Kidney epithelial cell (primary cell): ENCODE measurements at regions not wholly inside any gene's neighbourhood (a gene's known extent, or its start where the extent isn't known, plus 50 kb on each side); places are given as distances from the start of the nearest gene placed in this dataset.

Experiments
- DNase-seq: peaks from one replicate; pipeline ENCODE4 v3.0.0-alpha.2; 2010; ENCODE audit warnings: low read depth
- H3K27me3 ChIP-seq: 2 replicates; pipeline ENCODE4 v1.6.0; 2011; ENCODE audit warnings: low read length; ENCODE audit not compliant: control insufficient read depth, insufficient read depth
- H3K36me3 ChIP-seq: 2 replicates; pipeline ENCODE4 v1.5.1; 2011; ENCODE audit warnings: low read length; ENCODE audit not compliant: control insufficient read depth, insufficient read depth
- H3K4me3 ChIP-seq: 2 replicates; pipeline ENCODE4 v1.5.1; 2011; ENCODE audit warnings: low read depth, mild to moderate bottlenecking, control low read depth, low read length
- CTCF ChIP-seq: IDR thresholded peaks from 2 replicates; pipeline ENCODE4 v1.5.1; 2011; ENCODE audit warnings: mild to moderate bottlenecking, moderate library complexity, low read length, control low read depth, inconsistent platforms; ENCODE audit not compliant: insufficient read depth, poor library complexity, severe bottlenecking

GRCh38 chr4:108396900-108397497, 223.4 kb upstream of the RPL34 start:
- no peak for TF ChIP-seq CTCF
- H3K27me3 ChIP-seq = no peaks in the 10 kb centered on the region

GRCh38 chr4:108395786-108396185, 224.6 kb upstream of the RPL34 start:
- Histone ChIP-seq H3K36me3 (no peaks in the 10 kb centered on the region), H3K27me3 (no peaks in the 10 kb centered on the region), H3K4me3 (no peak overlapping the region)
- DNase-seq = no peak
- TF ChIP-seq CTCF = no peak

More at GRCh38 chr4:108396900-108397497, 223.4 kb upstream of the RPL34 start:
- no peak for DNase-seq
- no peaks in the 10 kb centered on the region for H3K36me3 ChIP-seq
- H3K4me3 ChIP-seq = no peak overlapping the region

GRCh38 chr4:108393890-108394472, 225.2 kb upstream of the LEF1 start:
- TF ChIP-seq CTCF = no peak
- Histone ChIP-seq H3K36me3 (no peaks in the 10 kb centered on the region), H3K4me3 (no peak overlapping the region), H3K27me3 (no peaks in the 10 kb centered on the region)
- DNase-seq = no peak

GRCh38 chr4:108391701-108392455, 223.1 kb upstream of the LEF1 start:
- Histone ChIP-seq H3K4me3 (no peak overlapping the region), H3K36me3 (no peaks in the 10 kb centered on the region), H3K27me3 (no peaks in the 10 kb centered on the region)
- DNase-seq = no peak
- no peak for TF ChIP-seq CTCF

GRCh38 chr4:108385076-108385475, 216.3 kb upstream of the LEF1 start:
- TF ChIP-seq CTCF = no peak
- Histone ChIP-seq H3K4me3 (no peak overlapping the region), H3K36me3 (no peaks in the 10 kb centered on the region), H3K27me3 (no peaks in the 10 kb centered on the region)
- no peak for DNase-seq

GRCh38 chr4:108384544-108384943, 215.8 kb upstream of the LEF1 start:
- no peak overlapping the region for H3K4me3 ChIP-seq
- no peak for TF ChIP-seq CTCF
- no peaks in the 10 kb centered on the region for H3K36me3 ChIP-seq
- no peak for DNase-seq
- H3K27me3 ChIP-seq = no peaks in the 10 kb centered on the region
